ENCODE measurements at regions not wholly inside any gene's neighbourhood (a gene's known extent, or its start where the extent isn't known, plus 50 kb on each side); places are given as distances from the start of the nearest gene placed in this dataset.
"Not testable (repeated sequence)": the region's sequence is repeated elsewhere in the genome, so short reads cannot be mapped to it uniquely, and the experiment has no call there.

GRCh38 chr6:76681781-76682180, 609.3 kb upstream of the IMPG1 start:
- no peak for DNase-seq (ENCODE audit: low spot score)

- DNase-seq (ENCODE audit: low spot score) = no peak
Measured at GRCh38 chr6:76677017-76677416, 604.6 kb upstream of the IMPG1 start.

GRCh38 chr6:76671751-76672150, 599.3 kb upstream of the IMPG1 start:
- no peak for DNase-seq (ENCODE audit: low spot score)

- DNase-seq (ENCODE audit: low spot score) = no peak
Measured at GRCh38 chr6:76644231-76644630, 571.8 kb upstream of the IMPG1 start.

- no peak for DNase-seq (ENCODE audit: low spot score)
Measured at GRCh38 chr6:76639941-76640340, 567.5 kb upstream of the IMPG1 start.

DNA sequence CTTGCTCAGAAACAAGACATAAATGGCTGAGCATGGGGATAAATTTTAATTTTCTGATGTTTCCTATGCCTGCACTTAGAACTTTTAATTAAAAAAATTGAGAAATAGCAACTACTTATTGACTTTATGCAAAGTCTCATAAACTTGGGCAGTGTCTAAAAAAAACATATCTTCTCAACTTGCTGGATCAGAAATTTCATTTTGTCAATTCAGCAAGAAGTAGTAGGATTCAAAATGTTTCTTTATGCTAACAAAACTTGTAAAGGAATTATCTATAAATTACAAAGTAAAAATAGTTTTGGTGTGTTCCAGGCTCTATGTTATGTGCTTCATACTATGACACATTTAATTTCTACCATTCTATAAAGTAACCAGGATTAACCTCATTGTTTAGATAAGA, 562.2 kb upstream of the IMPG1 start:
- no peak for DNase-seq (ENCODE audit: low spot score)

GRCh38 chr6:76633259-76633658, 560.8 kb upstream of the IMPG1 start:
- peak; percentile 4 for DNase-seq (ENCODE audit: low spot score)

- no peak for DNase-seq (ENCODE audit: low spot score)
Measured at GRCh38 chr6:76631622-76632021, 559.2 kb upstream of the IMPG1 start.

GRCh38 chr6:76615395-76615794, 542.9 kb upstream of the IMPG1 start:
- no peak for DNase-seq (ENCODE audit: low spot score)

DNA sequence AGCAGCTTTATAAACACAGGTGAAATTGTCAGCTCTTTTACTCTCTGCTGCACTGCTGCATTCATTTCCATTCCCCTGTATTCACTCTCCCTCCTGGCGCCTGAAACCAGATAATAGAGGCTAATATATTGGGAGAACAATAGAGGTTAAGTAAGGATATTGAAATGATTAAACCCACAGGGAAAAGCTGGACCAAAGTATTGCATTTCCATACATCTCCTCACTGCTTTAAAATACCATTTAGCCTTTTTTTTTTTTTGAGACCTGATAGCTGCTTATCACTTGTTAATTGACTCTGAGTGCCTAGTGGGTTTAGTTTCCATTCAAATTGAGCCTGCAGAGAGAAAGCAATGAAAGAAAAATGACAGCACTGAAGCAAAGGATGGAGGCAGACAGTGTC, 540.5 kb upstream of the IMPG1 start:
- no peak for DNase-seq (ENCODE audit: low spot score)

DNA sequence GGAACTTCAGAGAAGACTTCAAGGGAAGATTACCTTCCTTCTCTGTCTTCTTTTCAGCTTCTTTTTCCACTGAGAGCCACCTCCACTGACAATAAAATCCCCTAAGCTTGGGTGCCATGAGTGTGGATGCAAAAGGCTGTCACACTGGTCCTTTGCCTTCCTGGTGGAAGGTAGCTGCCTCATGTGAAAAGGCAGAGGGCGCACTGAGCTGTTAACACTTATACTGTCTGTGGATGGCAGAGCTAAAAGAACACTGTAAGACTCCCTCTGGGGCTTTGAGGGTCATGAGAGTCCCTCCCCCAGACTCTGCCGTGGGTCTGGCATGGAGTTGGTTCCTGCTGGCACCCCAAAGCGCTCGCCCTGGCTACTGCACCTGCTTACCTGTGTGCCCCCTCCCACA, 536.7 kb upstream of the IMPG1 start:
- DNase-seq (ENCODE audit: low spot score) = no peak

DNA sequence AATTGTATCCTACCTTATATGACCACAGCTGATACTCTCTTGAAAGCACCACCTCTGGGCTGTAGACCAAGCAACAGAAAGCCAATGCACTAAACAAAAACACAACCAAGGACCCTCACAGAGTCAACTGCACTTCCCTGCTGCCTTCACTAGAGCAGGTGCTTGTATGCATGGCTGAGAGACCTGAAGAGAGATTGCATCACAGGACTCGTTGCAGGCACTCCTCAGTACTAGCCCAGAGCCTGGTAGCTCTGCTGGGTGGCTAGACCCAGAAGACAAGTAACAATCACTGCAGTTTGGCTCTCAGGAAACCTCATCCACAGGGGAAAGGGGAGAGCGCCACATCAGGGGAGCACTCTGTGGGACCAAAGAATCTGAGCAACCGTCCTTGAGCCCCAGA, 521.6 kb upstream of the IMPG1 start:
- no peak for DNase-seq (ENCODE audit: low spot score)

DNA sequence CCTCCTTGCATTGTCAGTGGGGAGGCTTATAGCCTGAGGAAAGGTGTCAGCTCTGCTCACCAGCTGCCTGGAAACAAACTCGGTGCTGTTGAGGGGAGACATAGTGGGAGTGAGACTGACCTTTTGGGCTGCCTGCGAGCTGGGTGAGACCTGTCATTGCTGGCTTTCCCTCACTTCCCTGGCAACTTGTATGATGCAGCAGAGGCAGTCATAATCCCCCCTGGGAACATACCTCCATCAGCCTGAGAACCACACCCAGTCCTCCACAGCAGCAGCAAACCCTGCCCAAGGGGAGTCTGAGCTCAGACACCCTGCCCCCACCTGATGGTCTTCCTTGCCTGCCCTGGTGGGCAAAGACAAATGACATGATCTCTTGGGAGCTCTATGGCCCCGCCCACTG, 521.2 kb upstream of the IMPG1 start:
- DNase-seq (ENCODE audit: low spot score) = no peak

DNA sequence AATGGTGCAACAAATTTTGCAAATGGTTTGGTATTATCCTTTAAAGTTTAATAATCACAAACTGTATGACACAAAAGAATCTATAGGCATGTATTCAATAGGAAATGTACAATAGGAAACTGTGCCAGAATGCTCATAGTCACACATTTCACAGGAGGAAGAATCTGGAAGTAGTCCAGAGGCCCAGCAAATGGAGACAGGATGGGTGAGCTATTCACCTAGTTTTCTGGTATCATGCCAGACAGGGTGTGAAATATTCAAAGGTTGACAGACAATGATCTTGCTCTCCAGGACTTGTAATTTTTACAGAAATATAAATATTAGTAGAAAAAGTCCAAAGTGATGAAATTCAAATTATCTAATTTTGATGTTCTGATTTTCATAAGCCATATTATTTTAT, 520.1 kb upstream of the IMPG1 start:
- DNase-seq (ENCODE audit: low spot score) = no peak

DNA sequence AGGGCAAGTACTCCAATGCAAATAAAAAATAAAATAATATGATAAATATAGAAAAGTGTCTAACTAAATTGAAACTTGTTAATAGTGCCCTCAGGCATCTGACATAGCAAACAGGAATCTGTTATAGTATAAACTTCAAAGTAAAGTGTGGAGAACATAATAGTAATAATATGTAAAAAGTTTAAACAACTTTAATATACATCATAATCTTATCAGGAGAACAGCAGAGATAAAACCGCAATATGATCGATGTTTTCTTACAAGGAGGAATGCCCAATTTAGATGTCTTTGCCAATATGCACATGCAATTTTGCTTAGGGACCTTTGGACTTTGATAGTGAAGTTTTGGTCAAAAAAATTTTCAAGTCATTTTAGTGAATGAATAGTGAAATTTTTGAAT, 514.8 kb upstream of the IMPG1 start:
- no peak for DNase-seq (ENCODE audit: low spot score)

DNA sequence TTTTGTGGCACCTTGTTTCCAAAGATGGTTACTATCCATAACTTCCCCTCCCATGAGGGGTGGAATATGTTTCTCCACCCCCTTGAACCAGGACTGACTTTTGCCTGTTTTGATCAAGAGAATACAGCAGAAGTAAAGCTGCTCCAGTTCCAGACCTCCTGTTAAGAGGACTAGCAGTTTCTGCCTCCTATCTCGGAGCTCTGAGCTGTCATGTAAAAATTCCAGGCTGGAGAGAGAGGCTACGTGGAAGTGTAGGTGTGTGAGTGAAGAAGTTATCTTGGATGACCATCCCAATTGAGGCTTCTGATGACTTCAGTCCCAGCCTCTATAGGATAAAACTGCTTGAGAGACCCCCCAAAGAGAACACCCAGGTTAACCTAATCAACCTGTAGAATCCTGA, 511.7 kb upstream of the IMPG1 start:
- no peak for DNase-seq (ENCODE audit: low spot score)

GRCh38 chr6:76578746-76579145, 506.3 kb upstream of the IMPG1 start:
- DNase-seq (ENCODE audit: low spot score) = no peak

DNA sequence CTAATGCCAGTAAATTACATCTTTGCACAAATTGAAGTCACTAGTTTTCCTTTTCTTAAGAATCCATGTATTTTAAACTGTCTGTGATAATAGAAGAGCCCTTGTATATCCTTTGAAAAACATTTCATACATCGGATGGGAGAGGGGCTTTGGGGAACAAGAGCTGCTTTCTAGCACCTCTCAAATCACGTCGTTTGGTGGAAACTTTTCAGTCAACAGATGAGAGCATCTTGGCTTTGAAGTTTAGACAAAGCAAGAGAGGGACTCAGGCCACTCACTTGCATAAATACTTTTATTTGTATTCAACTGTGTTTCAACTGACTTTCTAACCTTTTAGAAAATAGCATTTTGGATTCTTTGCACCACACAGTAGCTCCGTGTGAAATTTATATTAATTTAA, 502.3 kb upstream of the IMPG1 start:
- DNase-seq (ENCODE audit: low spot score) = no peak

GRCh38 chr6:76565932-76566331, 493.5 kb upstream of the IMPG1 start:
- no peak for DNase-seq (ENCODE audit: low spot score)

DNA sequence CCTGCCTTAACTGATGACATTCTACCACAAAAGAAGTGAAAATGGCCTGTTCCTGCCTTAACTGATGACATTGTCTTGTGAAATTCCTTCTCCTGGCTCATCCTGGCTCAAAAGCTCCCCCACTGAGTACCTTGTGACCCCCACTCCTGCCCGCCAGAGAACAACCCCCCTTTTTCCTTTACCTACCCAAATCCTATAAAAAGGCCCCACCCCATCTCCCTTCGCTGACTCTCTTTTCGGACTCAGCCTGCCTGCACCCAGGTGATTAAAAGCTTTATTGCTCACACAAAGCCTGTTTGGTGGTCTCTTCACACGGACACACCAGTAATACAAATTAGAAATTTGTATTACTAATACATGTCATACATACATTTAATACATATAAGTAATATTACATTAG, 489.9 kb upstream of the IMPG1 start:
- not testable (repeated sequence) for DNase-seq (ENCODE audit: low spot score)

DNA sequence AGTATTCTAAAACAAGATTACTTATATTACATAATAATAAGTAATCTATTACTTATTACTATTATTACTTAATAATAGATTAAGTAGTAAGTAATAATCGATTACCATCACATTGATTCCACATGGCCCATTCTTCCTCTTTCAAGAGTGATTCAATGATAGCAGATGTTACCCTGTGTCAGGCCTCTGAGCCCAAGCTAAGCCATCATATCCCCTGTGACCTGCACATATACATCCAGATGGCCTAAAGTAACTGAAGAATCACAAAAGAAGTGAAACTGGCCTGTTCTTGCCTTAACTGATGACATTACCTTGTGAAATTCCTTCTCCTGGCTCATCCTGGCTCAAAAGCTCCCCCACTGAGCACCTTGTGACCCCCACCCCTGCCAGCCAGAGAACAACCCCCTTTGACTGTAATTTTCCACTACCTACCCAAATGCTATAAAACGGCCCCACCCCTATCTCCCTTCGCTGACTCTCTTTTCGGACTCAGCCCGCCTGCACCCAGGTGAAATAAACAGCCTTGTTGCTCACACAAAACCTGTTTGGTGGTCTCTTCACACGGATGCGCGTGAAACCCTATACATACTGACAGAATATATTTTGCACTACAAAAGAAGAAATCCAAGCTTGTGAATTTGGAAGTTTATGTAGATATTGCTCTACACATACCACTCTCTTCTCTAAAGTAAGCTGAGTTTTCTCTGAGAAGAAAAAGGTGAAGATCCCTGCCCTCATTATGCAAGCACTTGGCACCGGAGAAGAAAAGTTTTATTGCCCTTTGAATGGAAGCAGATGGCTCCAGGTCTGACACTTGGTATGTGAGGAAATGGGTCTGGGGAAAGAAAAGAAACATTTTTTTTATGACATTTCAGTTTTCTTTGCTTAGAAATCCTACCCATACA, 488.6 kb upstream of the IMPG1 start:
- DNase-seq (ENCODE audit: low spot score) = not testable (repeated sequence)

DNA sequence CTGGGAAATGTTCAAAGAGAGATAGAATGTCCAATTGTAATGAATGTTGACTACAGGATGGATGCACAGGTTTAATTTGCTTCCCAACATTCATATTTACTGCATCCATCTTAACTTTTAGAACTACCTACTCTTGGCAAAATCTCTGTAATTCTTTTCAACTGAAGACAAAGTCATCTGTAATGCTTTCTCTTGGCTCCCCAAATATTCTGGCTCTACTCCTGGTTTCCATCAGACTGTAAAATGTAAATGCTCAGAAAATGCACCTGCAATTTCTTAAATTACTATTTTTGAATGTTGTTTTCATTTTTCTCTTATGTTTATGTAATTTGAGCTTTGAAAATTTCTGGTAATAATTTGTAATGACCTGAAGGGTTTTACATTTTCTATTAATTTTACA, 480.8 kb upstream of the IMPG1 start:
- no peak for DNase-seq (ENCODE audit: low spot score)

DNA sequence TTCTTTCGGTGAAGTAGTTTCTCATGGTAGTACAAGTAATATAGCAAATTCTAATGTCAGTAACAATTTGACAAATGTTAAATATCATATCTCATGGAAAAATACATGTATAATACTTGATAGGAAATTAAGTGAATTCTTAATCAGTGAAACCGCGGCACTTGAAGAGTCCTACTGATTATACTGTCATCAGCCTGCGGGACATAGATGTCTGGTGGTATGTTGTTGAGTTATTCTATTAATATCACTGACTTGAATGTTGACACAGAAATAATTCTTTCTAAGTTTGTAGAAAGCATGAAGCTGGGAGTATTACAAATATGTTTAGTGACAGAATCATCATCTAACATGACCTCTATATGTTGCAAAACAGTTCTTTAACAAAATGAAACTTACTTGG, 479.8 kb upstream of the IMPG1 start:
- DNase-seq (ENCODE audit: low spot score) = no peak

GRCh38 chr6:76533661-76534060, 461.2 kb upstream of the IMPG1 start:
- DNase-seq (ENCODE audit: low spot score) = no peak

Data from iPS-NIHi11 (cell line).